Fibroblast of skin of back (primary cell): ENCODE measurements at regions not wholly inside any gene's neighbourhood (a gene's known extent, or its start where the extent isn't known, plus 50 kb on each side); places are given as distances from the start of the nearest gene placed in this dataset.

Experiments used
- DNase-seq: peaks from one replicate; pipeline ENCODE4 v3.0.0-alpha.2; 2013

- no peak for DNase-seq
Measured at GRCh38 chr6:153214436-153214835, 83.4 kb upstream of the RGS17 start.

GRCh38 chr6:153210083-153210482 lies 79.0 kb upstream of the RGS17 start:
- DNase-seq: peak; percentile 49

- no peak for DNase-seq
Measured at GRCh38 chr6:153208706-153209105, 77.6 kb upstream of the RGS17 start.

GRCh38 chr6:153207617-153208016 lies 76.5 kb upstream of the RGS17 start:
- no peak for DNase-seq

- no peak for DNase-seq
Measured at GRCh38 chr6:153207006-153207405, 75.9 kb upstream of the RGS17 start.

- DNase-seq: no peak
Measured at GRCh38 chr6:153192943-153193885, 62.1 kb upstream of the RGS17 start.

- DNase-seq: no peak
Measured at GRCh38 chr6:153183925-153184324, 52.8 kb upstream of the RGS17 start.
